PC-3 (cell line): ENCODE measurements at regions not wholly inside any gene's neighbourhood (a gene's known extent, or its start where the extent isn't known, plus 50 kb on each side); places are given as distances from the start of the nearest gene placed in this dataset.

Source experiments
- ATAC-seq: fragments of 200-7000 bp; cut with Tn5 transposase; 2 replicates; pipeline ENCODE4 v1.9.1; 2020; ENCODE audit warnings: mild to moderate bottlenecking, moderate library complexity
- BruUV-seq: library from RNA; stranded (reverse); fragments of 400-500 nt; replicated peaks from 2 replicates; lab custom pipeline; 2021; lab: Mats Ljungman, UMichigan
- CTCF ChIA-PET: fragments of 300-600 bp; sonication (Branson Sonifier 250); formaldehyde crosslinking; loops from one replicate; lab custom pipeline; 2022; ENCODE audit warnings: antibody characterized with exemption; lab: Charles Lee
- POLR2A ChIA-PET: fragments of 300-600 bp; sonication (Branson Sonifier 250); formaldehyde crosslinking; loops from one replicate; lab custom pipeline; 2022; ENCODE audit warnings: antibody characterized with exemption; ENCODE audit not compliant: unreplicated experiment; lab: Charles Lee
- DNase-seq: peaks from one replicate; pipeline ENCODE4 v3.0.0-alpha.2; 2015
- H2AFZ ChIP-seq: fragments of 300-600 bp; sonication (generic); 2 replicates; pipeline ENCODE4 v1.6.0; 2016; ENCODE audit warnings: antibody characterized with exemption, low read length
- H3F3A ChIP-seq: fragments of 300-600 bp; sonication (generic); one replicate; pipeline ENCODE4 v1.6.0; 2017; ENCODE audit warnings: antibody characterized with exemption, low read length, control low read depth, mild to moderate bottlenecking; ENCODE audit not compliant: unreplicated experiment
- H3K27ac ChIP-seq: fragments of 300-600 bp; sonication (generic); 2 replicates; pipeline ENCODE4 v1.5.1; 2016; ENCODE audit warnings: mild to moderate bottlenecking, low read length
- H3K27me3 ChIP-seq: fragments of 300-600 bp; sonication (generic); 2 replicates; pipeline ENCODE4 v1.6.1; 2016; ENCODE audit warnings: low read length, mixed read lengths
- H3K36me3 ChIP-seq: fragments of 300-600 bp; sonication (generic); 2 replicates; pipeline ENCODE4 v1.6.1; 2016; ENCODE audit warnings: low read depth, mixed run types, low read length, mixed read lengths
- H3K4me1 ChIP-seq: fragments of 300-600 bp; sonication (generic); 2 replicates; pipeline ENCODE4 v1.5.1; 2016; ENCODE audit warnings: low read length; ENCODE audit not compliant: insufficient read depth
- H3K4me2 ChIP-seq: fragments of 300-600 bp; sonication (generic); 2 replicates; pipeline ENCODE4 v1.6.0; 2016; ENCODE audit warnings: low read length
- H3K4me3 ChIP-seq: fragments of 300-600 bp; sonication (generic); 2 replicates; pipeline ENCODE4 v1.5.1; 2016; ENCODE audit warnings: mild to moderate bottlenecking, low read length, mixed read lengths
- H3K79me2 ChIP-seq: fragments of 300-600 bp; sonication (generic); 2 replicates; pipeline ENCODE4 v1.6.1; 2017; ENCODE audit warnings: low read length, mixed read lengths
- H3K9ac ChIP-seq: fragments of 300-600 bp; sonication (generic); 2 replicates; pipeline ENCODE4 v1.6.0; 2016; ENCODE audit warnings: mild to moderate bottlenecking, low read length
- H3K9me2 ChIP-seq: fragments of 300-600 bp; sonication (generic); replicated peaks from 2 replicates; pipeline ENCODE4 v1.6.1; 2016; ENCODE audit warnings: mixed run types, low read length, mixed read lengths
- H3K9me3 ChIP-seq: fragments of 300-600 bp; sonication (generic); 2 replicates; pipeline ENCODE4 v1.6.1; 2016; ENCODE audit warnings: low read length, mixed read lengths
- H4K20me1 ChIP-seq: fragments of 300-600 bp; sonication (generic); 2 replicates; pipeline ENCODE4 v1.6.1; 2016; ENCODE audit warnings: low read length, mixed read lengths
- EZH2 ChIP-seq: fragments of 300-600 bp; sonication (generic); IDR thresholded peaks from one replicate; pipeline ENCODE4 v1.6.1; 2017; ENCODE audit warnings: antibody characterized with exemption, mild to moderate bottlenecking, low read length; ENCODE audit not compliant: unreplicated experiment
- EZH2phosphoT487 ChIP-seq: fragments of 300-600 bp; sonication (generic); IDR thresholded peaks from 2 replicates; pipeline ENCODE4 v1.6.1; 2018; ENCODE audit warnings: mild to moderate bottlenecking, antibody characterized with exemption, low read length, borderline replicate concordance
- intact Hi-C: fragments of 100-400 bp; cut with micrococcal nuclease; formaldehyde crosslinking; loops from 2 replicates; pipeline ENCODE4 v1.9.0; 2023
- TF ChIP-seq, protein P1 (sequence below): fragments of 300-600 bp; sonication (generic); conservative IDR thresholded peaks from 2 replicates; pipeline ENCODE4 v1.5.1; 2017; ENCODE audit warnings: antibody characterized with exemption, low read depth, mild to moderate bottlenecking, low read length

DNA sequence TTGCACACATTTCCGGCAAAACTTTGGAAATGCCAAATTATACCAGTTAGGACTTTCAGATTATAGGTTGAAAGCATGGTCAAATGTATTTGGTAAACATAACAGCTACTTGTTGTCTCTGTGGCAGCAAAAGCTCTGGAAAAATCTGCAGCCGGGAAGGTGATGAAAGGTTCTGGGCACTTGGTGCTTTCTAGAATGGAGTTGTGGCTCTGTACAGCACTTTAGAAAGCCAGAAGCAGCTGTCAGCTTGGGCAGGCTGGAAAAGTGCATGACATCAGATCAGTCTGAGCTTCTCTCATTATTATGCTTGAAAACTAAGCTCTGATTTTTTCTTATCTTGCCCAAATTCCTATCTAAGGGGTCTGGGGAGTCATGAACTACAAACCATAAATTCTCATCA, 118.6 kb upstream of the MAST4 start:
- H3K36me3 ChIP-seq: no peaks in the 10 kb centered on the region
- no peak for ATAC-seq
- TF ChIP-seq EZH2 (no peak), EZH2phosphoT487 (no peak)
- TF ChIP-seq, protein P1, sequence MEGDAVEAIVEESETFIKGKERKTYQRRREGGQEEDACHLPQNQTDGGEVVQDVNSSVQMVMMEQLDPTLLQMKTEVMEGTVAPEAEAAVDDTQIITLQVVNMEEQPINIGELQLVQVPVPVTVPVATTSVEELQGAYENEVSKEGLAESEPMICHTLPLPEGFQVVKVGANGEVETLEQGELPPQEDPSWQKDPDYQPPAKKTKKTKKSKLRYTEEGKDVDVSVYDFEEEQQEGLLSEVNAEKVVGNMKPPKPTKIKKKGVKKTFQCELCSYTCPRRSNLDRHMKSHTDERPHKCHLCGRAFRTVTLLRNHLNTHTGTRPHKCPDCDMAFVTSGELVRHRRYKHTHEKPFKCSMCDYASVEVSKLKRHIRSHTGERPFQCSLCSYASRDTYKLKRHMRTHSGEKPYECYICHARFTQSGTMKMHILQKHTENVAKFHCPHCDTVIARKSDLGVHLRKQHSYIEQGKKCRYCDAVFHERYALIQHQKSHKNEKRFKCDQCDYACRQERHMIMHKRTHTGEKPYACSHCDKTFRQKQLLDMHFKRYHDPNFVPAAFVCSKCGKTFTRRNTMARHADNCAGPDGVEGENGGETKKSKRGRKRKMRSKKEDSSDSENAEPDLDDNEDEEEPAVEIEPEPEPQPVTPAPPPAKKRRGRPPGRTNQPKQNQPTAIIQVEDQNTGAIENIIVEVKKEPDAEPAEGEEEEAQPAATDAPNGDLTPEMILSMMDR: no peak
- H3K9me2 ChIP-seq: no peaks in the 10 kb centered on the region
- no peaks in the 10 kb centered on the region for H4K20me1 ChIP-seq
- H3K4me3 ChIP-seq: no peak overlapping the region
- no peak overlapping the region for H3K27ac ChIP-seq
- no peaks in the 10 kb centered on the region for H3F3A ChIP-seq
- no peak overlapping the region for H2AFZ ChIP-seq
- no peak overlapping the region for H3K4me2 ChIP-seq
- CTCF ChIA-PET: no interaction called here
- intact Hi-C loops: no loop called here
- H3K9me3 ChIP-seq: no peaks in the 10 kb centered on the region
- H3K79me2 ChIP-seq: no peaks in the 10 kb centered on the region
- H3K9ac ChIP-seq: no peak overlapping the region
- no TSS peak for BruUV-seq
- no peaks in the 10 kb centered on the region for H3K4me1 ChIP-seq
- POLR2A ChIA-PET: no interaction called here
- no peaks in the 10 kb centered on the region for H3K27me3 ChIP-seq
- DNase-seq: no peak

DNA sequence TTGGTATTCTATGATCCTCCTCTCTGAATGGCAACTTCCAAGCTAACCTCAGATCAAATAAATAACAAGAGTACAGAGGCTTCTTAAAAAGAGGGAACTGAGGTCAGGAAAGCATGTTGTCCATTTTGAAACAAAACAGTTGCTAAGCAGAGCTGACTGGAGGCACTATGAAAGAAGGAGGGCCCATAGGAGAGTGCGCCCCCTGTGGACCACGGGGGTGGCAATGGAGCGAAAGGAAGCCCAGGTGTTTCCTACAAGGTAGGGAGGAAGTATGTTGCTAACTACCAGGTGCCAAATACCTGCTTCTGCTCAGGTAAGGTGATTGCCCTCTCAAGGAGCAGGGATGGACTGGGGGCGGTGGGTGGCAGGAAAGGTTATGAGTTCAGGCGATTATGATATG, 101.8 kb upstream of the MAST4 start:
- no peaks in the 10 kb centered on the region for H4K20me1 ChIP-seq
- H3K27ac ChIP-seq: no peak overlapping the region
- ATAC-seq (no peak), DNase-seq (no peak)
- H3K4me2 ChIP-seq: no peak overlapping the region
- intact Hi-C loops: no loop called here
- no peaks in the 10 kb centered on the region for H3K4me1 ChIP-seq
- no peaks in the 10 kb centered on the region for H3K9me2 ChIP-seq
- H3F3A ChIP-seq: no peaks in the 10 kb centered on the region
- no peak overlapping the region for H3K9ac ChIP-seq
- TF ChIP-seq, protein P1: peak; percentile 24; the same call in 1 of the 2 replicates
- no peak for TF ChIP-seq EZH2phosphoT487
- no peaks in the 10 kb centered on the region for H3K27me3 ChIP-seq
- no peaks in the 10 kb centered on the region for H3K79me2 ChIP-seq
- H3K9me3 ChIP-seq: no peaks in the 10 kb centered on the region
- ChIA-PET POLR2A (no interaction called here), CTCF (no interaction called here)
- no TSS peak for BruUV-seq
- no peak overlapping the region for H3K4me3 ChIP-seq
- no peaks in the 10 kb centered on the region for H3K36me3 ChIP-seq
- H2AFZ ChIP-seq: no peak overlapping the region

DNA sequence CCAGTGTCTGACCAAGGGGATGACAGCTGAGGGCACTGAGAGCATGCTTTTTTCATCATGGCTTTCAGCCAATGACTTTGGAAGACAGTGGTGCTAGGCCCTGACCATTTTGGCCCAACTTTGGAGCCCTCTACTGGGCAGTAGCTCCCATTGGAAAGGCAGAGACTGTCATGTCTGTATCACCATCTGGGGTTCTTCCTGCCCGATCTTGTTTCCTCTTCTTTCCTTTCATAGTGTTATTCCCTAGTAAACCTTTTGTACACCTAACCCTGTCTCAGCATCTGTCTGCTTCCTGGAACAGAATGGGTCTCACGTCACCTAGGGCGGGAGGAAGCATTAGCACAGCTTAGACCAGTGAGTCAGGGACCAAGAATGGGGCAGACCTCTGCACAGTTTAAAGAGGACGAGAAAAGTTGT, 97.4 kb upstream of the MAST4 start:
- Histone ChIP-seq H2AFZ (no peak overlapping the region), H3K27ac (no peak overlapping the region), H3K4me2 (no peak overlapping the region), H3K36me3 (no peaks in the 10 kb centered on the region), H3K27me3 (no peaks in the 10 kb centered on the region), H3K9me3 (no peaks in the 10 kb centered on the region), H3K9ac (no peak overlapping the region), H3K4me1 (no peaks in the 10 kb centered on the region), H3K4me3 (no peak overlapping the region), H4K20me1 (no peaks in the 10 kb centered on the region), H3F3A (no peaks in the 10 kb centered on the region), H3K79me2 (no peaks in the 10 kb centered on the region), H3K9me2 (no peaks in the 10 kb centered on the region)
- CTCF ChIA-PET: no interaction called here
- DNase-seq: peak; percentile 10
- TF ChIP-seq, protein P1: no peak; the same call in 1 of the 2 replicates
- TF ChIP-seq EZH2phosphoT487: no peak
- no peak for TF ChIP-seq EZH2
- no TSS peak for BruUV-seq
- POLR2A ChIA-PET: no interaction called here
- ATAC-seq: no peak
- intact Hi-C loops: no loop called here
